Sigmoid colon (tissue), 4 donors: ENCODE measurements at regions not wholly inside any gene's neighbourhood (a gene's known extent, or its start where the extent isn't known, plus 50 kb on each side); places are given as distances from the start of the nearest gene placed in this dataset.

Source experiments
- EP300 ChIP-seq, 4 donors: sonication (generic); formaldehyde crosslinking; IDR thresholded peaks; one replicate each; pipeline ENCODE4 v1.6.1; 2017; ENCODE audit warnings: antibody characterized with exemption in 4 of 4
- POLR2A ChIP-seq, 2 donors: fragments of 450-650 bp; IDR thresholded peaks; one replicate each; pipeline ENCODE4 v1.6.1; 2016; ENCODE audit warnings: antibody characterized with exemption in 2 of 2, mild to moderate bottlenecking in 2 of 2, moderate library complexity in 2 of 2
- POLR2AphosphoS5 ChIP-seq, 4 donors: sonication (generic); formaldehyde crosslinking; IDR thresholded peaks; one replicate each; pipeline ENCODE4 v1.6.1; 2017; ENCODE audit warnings: antibody characterized with exemption in 4 of 4

DNA sequence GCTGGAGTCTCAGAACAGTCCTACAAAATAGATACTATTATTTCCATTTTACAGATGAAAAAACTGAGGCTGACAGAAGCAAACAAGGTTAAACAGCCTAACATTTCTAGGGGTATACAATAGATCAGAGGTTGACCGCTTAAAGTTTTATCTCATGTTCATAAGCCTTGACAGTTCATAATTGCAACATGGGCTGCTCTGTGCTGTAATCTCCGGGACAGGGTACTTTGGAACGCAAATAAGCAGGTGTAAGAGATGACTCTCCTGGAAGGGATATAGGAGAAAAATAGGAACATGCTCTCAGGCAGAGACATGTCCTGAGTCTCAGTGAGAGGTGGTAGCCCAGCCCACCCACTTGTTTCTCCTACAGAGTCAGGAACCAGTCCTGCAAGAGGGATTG is 72.8 kb upstream of the RBM19 start:
- TF ChIP-seq POLR2AphosphoS5 (IDR thresholded peaks at IDR 0.05) (no peak), POLR2A (IDR thresholded peaks at IDR 0.05) (no peak), EP300 (IDR thresholded peaks at IDR 0.05) (no peak)
